BE2C (cell line): ENCODE measurements at regions not wholly inside any gene's neighbourhood (a gene's known extent, or its start where the extent isn't known, plus 50 kb on each side); places are given as distances from the start of the nearest gene placed in this dataset.

Source experiments
- DNase-seq: peaks from one replicate; pipeline ENCODE4 v3.0.0-alpha.2; 2020
- H3K27me3 ChIP-seq: fragments of 250-450 bp; sonication (Bioruptor Pico); 2 replicates; pipeline ENCODE4 v1.5.1; 2020; ENCODE audit warnings: mild to moderate bottlenecking
- H3K36me3 ChIP-seq: fragments of 250-450 bp; sonication (Bioruptor Pico); 2 replicates; pipeline ENCODE4 v1.5.1; 2020; ENCODE audit warnings: mild to moderate bottlenecking
- H3K4me1 ChIP-seq: fragments of 250-450 bp; sonication (Bioruptor Pico); 2 replicates; pipeline ENCODE4 v1.5.1; 2020
- H3K4me3 ChIP-seq: 2 replicates; pipeline ENCODE4 v1.5.1; 2011; ENCODE audit warnings: low read depth, low read length
- H3K9me3 ChIP-seq: fragments of 250-450 bp; sonication (Bioruptor Pico); 2 replicates; pipeline ENCODE4 v1.5.1; 2020
- CTCF ChIP-seq: IDR thresholded peaks from 2 replicates; pipeline ENCODE4 v1.5.1; 2012; ENCODE audit warnings: mild to moderate bottlenecking, low read depth, low read length

GRCh38 chr18:39784541-39784940, 2170.5 kb upstream of the PIK3C3 start:
- DNase-seq, result no peak
- Histone ChIP-seq H3K4me3 (no peak overlapping the region), H3K27me3 (no peaks in the 10 kb centered on the region), H3K36me3 (no peaks in the 10 kb centered on the region), H3K9me3 (no peaks in the 10 kb centered on the region), H3K4me1 (no peaks in the 10 kb centered on the region)
- TF ChIP-seq CTCF, result no peak

- no peaks in the 10 kb centered on the region for H3K9me3 ChIP-seq
- H3K4me3 ChIP-seq, result no peak overlapping the region
- H3K27me3 ChIP-seq, result no peaks in the 10 kb centered on the region
- no peaks in the 10 kb centered on the region for H3K36me3 ChIP-seq
- H3K4me1 ChIP-seq, result no peaks in the 10 kb centered on the region
- no peak for TF ChIP-seq CTCF
- no peak for DNase-seq
These were observed 2173.5 kb upstream of the PIK3C3 start for GRCh38 chr18:39781565-39781964.

- Histone ChIP-seq H3K4me3 (no peak overlapping the region), H3K36me3 (no peaks in the 10 kb centered on the region), H3K27me3 (no peaks in the 10 kb centered on the region), H3K9me3 (no peaks in the 10 kb centered on the region), H3K4me1 (no peaks in the 10 kb centered on the region)
- TF ChIP-seq CTCF, result no peak
- DNase-seq, result no peak
These were observed 2174.3 kb upstream of the PIK3C3 start for GRCh38 chr18:39780774-39781173.

GRCh38 chr18:39779926-39780325, 2175.1 kb upstream of the PIK3C3 start:
- H3K36me3 ChIP-seq, result no peaks in the 10 kb centered on the region
- no peaks in the 10 kb centered on the region for H3K9me3 ChIP-seq

GRCh38 chr18:39776766-39777165, 2178.3 kb upstream of the PIK3C3 start:
- DNase-seq, result no peak

More at GRCh38 chr18:39779926-39780325, 2175.1 kb upstream of the PIK3C3 start:
- H3K27me3 ChIP-seq, result no peaks in the 10 kb centered on the region
- H3K4me1 ChIP-seq, result no peaks in the 10 kb centered on the region
- no peak for DNase-seq
- no peak overlapping the region for H3K4me3 ChIP-seq
- no peak for TF ChIP-seq CTCF

More at GRCh38 chr18:39776766-39777165, 2178.3 kb upstream of the PIK3C3 start:
- H3K36me3 ChIP-seq, result no peaks in the 10 kb centered on the region
- no peaks in the 10 kb centered on the region for H3K9me3 ChIP-seq
- no peaks in the 10 kb centered on the region for H3K4me1 ChIP-seq
- TF ChIP-seq CTCF, result no peak
- H3K27me3 ChIP-seq, result no peaks in the 10 kb centered on the region
- H3K4me3 ChIP-seq, result no peak overlapping the region
